ENCODE measurements at regions not wholly inside any gene's neighbourhood (a gene's known extent, or its start where the extent isn't known, plus 50 kb on each side); places are given as distances from the start of the nearest gene placed in this dataset.

- Histone ChIP-seq H3K9me3 (ENCODE audit: control insufficient read depth in 2 of 2, insufficient read depth in 1 of 2, low read depth in 1 of 2, low read length in 1 of 2) (no peaks in the 10 kb centered on the region), H3K27me3 (ENCODE audit: control insufficient read depth in 3 of 3, insufficient read depth in 3 of 3, low read length in 3 of 3) (no peaks in the 10 kb centered on the region), H3K4me3 (ENCODE audit: low read depth in 1 of 3, low read length in 3 of 3) (no peak overlapping the region), H3K36me3 (ENCODE audit: control insufficient read depth in 3 of 3, insufficient read depth in 2 of 3, low read depth in 1 of 3, low read length in 3 of 3) (no peaks in the 10 kb centered on the region), H3K27ac (ENCODE audit: low read depth in 1 of 3, low read length in 2 of 3) (no peak overlapping the region), H3K4me1 (ENCODE audit: control insufficient read depth in 3 of 3, insufficient read depth in 2 of 3, low read depth in 1 of 3, low read length in 2 of 3) (peaks cover 0 to 17% (median 0%) of the 10 kb centered on the region in 3 donors)
- no peak for DNase-seq
- FAIRE-seq = no peak
- 71 to 80% (median 79%) methylated on average over 2 of the region's 2 CpGs for WGBS, 3 donors
Observed at GRCh38 chr15:38053205-38053604, 118.8 kb downstream of the TMCO5A start.

- FAIRE-seq (no peak), DNase-seq (no peak)
- Histone ChIP-seq H3K4me3 (ENCODE audit: low read depth in 1 of 3, low read length in 3 of 3) (no peak overlapping the region), H3K27me3 (ENCODE audit: control insufficient read depth in 3 of 3, insufficient read depth in 3 of 3, low read length in 3 of 3) (no peaks in the 10 kb centered on the region), H3K4me1 (ENCODE audit: control insufficient read depth in 3 of 3, insufficient read depth in 2 of 3, low read depth in 1 of 3, low read length in 2 of 3) (peaks cover 0 to 18% (median 0%) of the 10 kb centered on the region in 3 donors), H3K36me3 (ENCODE audit: control insufficient read depth in 3 of 3, insufficient read depth in 2 of 3, low read depth in 1 of 3, low read length in 3 of 3) (no peaks in the 10 kb centered on the region), H3K27ac (ENCODE audit: low read depth in 1 of 3, low read length in 2 of 3) (no peak overlapping the region), H3K9me3 (ENCODE audit: control insufficient read depth in 2 of 2, insufficient read depth in 1 of 2, low read depth in 1 of 2, low read length in 1 of 2) (no peaks in the 10 kb centered on the region)
- 94 to 97% (median 94%) methylated on average over 3 of the region's 3 CpGs for WGBS, 3 donors
Observed at GRCh38 chr15:38053776-38054175, 119.3 kb downstream of the TMCO5A start.

GRCh38 chr15:38054488-38054887 is 120.0 kb downstream of the TMCO5A start:
- H3K27me3 ChIP-seq (ENCODE audit: control insufficient read depth in 3 of 3, insufficient read depth in 3 of 3, low read length in 3 of 3) = no peaks in the 10 kb centered on the region
- no peaks in the 10 kb centered on the region for H3K36me3 ChIP-seq (ENCODE audit: control insufficient read depth in 3 of 3, insufficient read depth in 2 of 3, low read depth in 1 of 3, low read length in 3 of 3)
- DNase-seq (no peak), FAIRE-seq (no peak)
- H3K4me1 ChIP-seq (ENCODE audit: control insufficient read depth in 3 of 3, insufficient read depth in 2 of 3, low read depth in 1 of 3, low read length in 2 of 3) = peaks cover 0 to 18% (median 0%) of the 10 kb centered on the region in 3 donors
- no peak overlapping the region for H3K4me3 ChIP-seq (ENCODE audit: low read depth in 1 of 3, low read length in 3 of 3)
- H3K9me3 ChIP-seq (ENCODE audit: control insufficient read depth in 2 of 2, insufficient read depth in 1 of 2, low read depth in 1 of 2, low read length in 1 of 2) = no peaks in the 10 kb centered on the region
- no peak overlapping the region for H3K27ac ChIP-seq (ENCODE audit: low read depth in 1 of 3, low read length in 2 of 3)

GRCh38 chr15:38058596-38059075 is 124.2 kb downstream of the TMCO5A start:
- FAIRE-seq = no peak
- no peak for DNase-seq

GRCh38 chr15:38059665-38060064 is 125.2 kb downstream of the TMCO5A start:
- DNase-seq = no peak
- Histone ChIP-seq H3K4me3 (ENCODE audit: low read depth in 1 of 3, low read length in 3 of 3) (no peak overlapping the region), H3K36me3 (ENCODE audit: control insufficient read depth in 3 of 3, insufficient read depth in 2 of 3, low read depth in 1 of 3, low read length in 3 of 3) (no peaks in the 10 kb centered on the region), H3K4me1 (ENCODE audit: control insufficient read depth in 3 of 3, insufficient read depth in 2 of 3, low read depth in 1 of 3, low read length in 2 of 3) (peaks cover 0 to 4% (median 0%) of the 10 kb centered on the region in 3 donors), H3K27me3 (ENCODE audit: control insufficient read depth in 3 of 3, insufficient read depth in 3 of 3, low read length in 3 of 3) (no peaks in the 10 kb centered on the region), H3K27ac (ENCODE audit: low read depth in 1 of 3, low read length in 2 of 3) (no peak overlapping the region), H3K9me3 (ENCODE audit: control insufficient read depth in 2 of 2, insufficient read depth in 1 of 2, low read depth in 1 of 2, low read length in 1 of 2) (no peaks in the 10 kb centered on the region)
- no peak for FAIRE-seq
- 96 to 100% (median 97%) methylated on average over 1 of the region's 1 CpG for whole genome bisulfite sequencing, 3 donors

More at GRCh38 chr15:38058596-38059075, 124.2 kb downstream of the TMCO5A start:
- Histone ChIP-seq H3K27ac (ENCODE audit: low read depth in 1 of 3, low read length in 2 of 3) (no peak overlapping the region), H3K36me3 (ENCODE audit: control insufficient read depth in 3 of 3, insufficient read depth in 2 of 3, low read depth in 1 of 3, low read length in 3 of 3) (no peaks in the 10 kb centered on the region), H3K4me1 (ENCODE audit: control insufficient read depth in 3 of 3, insufficient read depth in 2 of 3, low read depth in 1 of 3, low read length in 2 of 3) (peaks cover 0 to 4% (median 0%) of the 10 kb centered on the region in 3 donors), H3K4me3 (ENCODE audit: low read depth in 1 of 3, low read length in 3 of 3) (no peak overlapping the region), H3K27me3 (ENCODE audit: control insufficient read depth in 3 of 3, insufficient read depth in 3 of 3, low read length in 3 of 3) (no peaks in the 10 kb centered on the region), H3K9me3 (ENCODE audit: control insufficient read depth in 2 of 2, insufficient read depth in 1 of 2, low read depth in 1 of 2, low read length in 1 of 2) (no peaks in the 10 kb centered on the region)
- WGBS, 3 donors = 66 to 83% (median 78%) methylated on average over 11 of the region's 11 CpGs

GRCh38 chr15:38061856-38062649 is 127.6 kb downstream of the TMCO5A start:
- Histone ChIP-seq H3K9me3 (ENCODE audit: control insufficient read depth in 2 of 2, insufficient read depth in 1 of 2, low read depth in 1 of 2, low read length in 1 of 2) (no peaks in the 10 kb centered on the region), H3K36me3 (ENCODE audit: control insufficient read depth in 3 of 3, insufficient read depth in 2 of 3, low read depth in 1 of 3, low read length in 3 of 3) (no peaks in the 10 kb centered on the region), H3K27me3 (ENCODE audit: control insufficient read depth in 3 of 3, insufficient read depth in 3 of 3, low read length in 3 of 3) (no peaks in the 10 kb centered on the region), H3K4me1 (ENCODE audit: control insufficient read depth in 3 of 3, insufficient read depth in 2 of 3, low read depth in 1 of 3, low read length in 2 of 3) (peaks cover 0 to 4% (median 0%) of the 10 kb centered on the region in 3 donors), H3K27ac (ENCODE audit: low read depth in 1 of 3, low read length in 2 of 3) (no peak overlapping the region), H3K4me3 (ENCODE audit: low read depth in 1 of 3, low read length in 3 of 3) (no peak overlapping the region)
- DNase-seq = no peak
- WGBS, 3 donors = 56 to 64% (median 58%) methylated on average over 6 of the region's 6 CpGs
- FAIRE-seq = no peak

- no peaks in the 10 kb centered on the region for H3K27me3 ChIP-seq (ENCODE audit: control insufficient read depth in 3 of 3, insufficient read depth in 3 of 3, low read length in 3 of 3)
- H3K36me3 ChIP-seq (ENCODE audit: control insufficient read depth in 3 of 3, insufficient read depth in 2 of 3, low read depth in 1 of 3, low read length in 3 of 3) = no peaks in the 10 kb centered on the region
- DNase-seq = no peak
- H3K4me1 ChIP-seq (ENCODE audit: control insufficient read depth in 3 of 3, insufficient read depth in 2 of 3, low read depth in 1 of 3, low read length in 2 of 3) = peaks cover 0 to 4% (median 0%) of the 10 kb centered on the region in 3 donors
- no peak for FAIRE-seq
- no peak overlapping the region for H3K4me3 ChIP-seq (ENCODE audit: low read depth in 1 of 3, low read length in 3 of 3)
- H3K9me3 ChIP-seq (ENCODE audit: control insufficient read depth in 2 of 2, insufficient read depth in 1 of 2, low read depth in 1 of 2, low read length in 1 of 2) = no peaks in the 10 kb centered on the region
- H3K27ac ChIP-seq (ENCODE audit: low read depth in 1 of 3, low read length in 2 of 3) = no peak overlapping the region
- WGBS, 3 donors = 75 to 88% (median 87%) methylated on average over 7 of the region's 7 CpGs
Observed at GRCh38 chr15:38062696-38063095, 128.3 kb downstream of the TMCO5A start.

GRCh38 chr15:38065721-38066345 is 131.4 kb downstream of the TMCO5A start:
- Histone ChIP-seq H3K36me3 (ENCODE audit: control insufficient read depth in 3 of 3, insufficient read depth in 2 of 3, low read depth in 1 of 3, low read length in 3 of 3) (no peaks in the 10 kb centered on the region), H3K9me3 (ENCODE audit: control insufficient read depth in 2 of 2, insufficient read depth in 1 of 2, low read depth in 1 of 2, low read length in 1 of 2) (no peaks in the 10 kb centered on the region), H3K27ac (ENCODE audit: low read depth in 1 of 3, low read length in 2 of 3) (no peak overlapping the region), H3K4me1 (ENCODE audit: control insufficient read depth in 3 of 3, insufficient read depth in 2 of 3, low read depth in 1 of 3, low read length in 2 of 3) (peaks cover 0 to 22% (median 10%) of the 10 kb centered on the region in 3 donors), H3K27me3 (ENCODE audit: control insufficient read depth in 3 of 3, insufficient read depth in 3 of 3, low read length in 3 of 3) (no peaks in the 10 kb centered on the region), H3K4me3 (ENCODE audit: low read depth in 1 of 3, low read length in 3 of 3) (no peak overlapping the region)
- 68 to 73% (median 73%) methylated on average over 5 of the region's 5 CpGs for WGBS, 3 donors
- FAIRE-seq = no peak
- DNase-seq = no peak

All from small intestine (tissue), 7 donors.